Retina (tissue), 1 donor: ENCODE measurements at regions not wholly inside any gene's neighbourhood (a gene's known extent, or its start where the extent isn't known, plus 50 kb on each side); places are given as distances from the start of the nearest gene placed in this dataset.
"Not testable (repeated sequence)": the region's sequence is repeated elsewhere in the genome, so short reads cannot be mapped to it uniquely, and the experiment has no call there.

ENCODE experiments used
- DNase-seq: peaks from one replicate; pipeline ENCODE4 v3.0.0-alpha.2; 2016

DNA sequence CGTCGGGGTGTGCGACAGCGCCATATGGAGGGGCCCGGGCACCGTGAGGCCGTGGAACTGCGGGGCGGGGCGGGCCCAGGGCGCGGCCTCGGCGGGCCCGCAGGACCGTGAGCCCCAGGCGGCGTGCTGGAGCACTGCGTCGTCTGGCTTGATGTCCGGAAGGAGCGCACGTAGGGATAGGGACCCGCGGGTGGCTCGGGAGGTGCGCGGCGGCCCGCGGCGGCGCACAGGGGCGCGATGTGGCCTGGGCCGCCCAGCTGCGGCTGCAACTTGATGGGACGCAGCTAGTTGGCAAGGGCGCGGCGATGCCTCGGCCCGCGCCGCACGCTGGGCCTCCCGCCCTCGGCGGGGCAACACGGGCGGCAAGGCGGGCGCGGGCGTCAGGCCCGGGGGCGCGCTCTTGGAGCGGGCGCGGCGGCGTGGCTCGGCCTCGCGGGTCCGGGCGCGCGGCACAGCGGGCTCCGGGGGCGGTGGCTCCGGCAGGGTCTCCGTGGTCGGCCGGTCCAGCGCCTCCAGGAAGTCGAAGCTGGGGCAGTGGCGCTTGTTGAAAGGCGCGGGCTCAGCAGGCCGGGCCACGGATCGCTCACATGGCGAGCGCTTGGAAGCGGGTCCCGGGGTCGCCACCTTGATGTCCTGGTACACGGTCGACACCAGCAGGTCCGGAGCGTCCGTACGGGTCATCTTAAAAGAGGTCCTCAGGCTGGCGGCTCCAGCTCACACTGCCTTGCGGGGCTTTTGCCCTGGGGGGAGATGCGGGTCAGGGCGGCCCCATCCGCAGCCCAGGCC is 302.0 kb downstream of the CCDC74A start:
- DNase-seq = peak; percentile 51

DNA sequence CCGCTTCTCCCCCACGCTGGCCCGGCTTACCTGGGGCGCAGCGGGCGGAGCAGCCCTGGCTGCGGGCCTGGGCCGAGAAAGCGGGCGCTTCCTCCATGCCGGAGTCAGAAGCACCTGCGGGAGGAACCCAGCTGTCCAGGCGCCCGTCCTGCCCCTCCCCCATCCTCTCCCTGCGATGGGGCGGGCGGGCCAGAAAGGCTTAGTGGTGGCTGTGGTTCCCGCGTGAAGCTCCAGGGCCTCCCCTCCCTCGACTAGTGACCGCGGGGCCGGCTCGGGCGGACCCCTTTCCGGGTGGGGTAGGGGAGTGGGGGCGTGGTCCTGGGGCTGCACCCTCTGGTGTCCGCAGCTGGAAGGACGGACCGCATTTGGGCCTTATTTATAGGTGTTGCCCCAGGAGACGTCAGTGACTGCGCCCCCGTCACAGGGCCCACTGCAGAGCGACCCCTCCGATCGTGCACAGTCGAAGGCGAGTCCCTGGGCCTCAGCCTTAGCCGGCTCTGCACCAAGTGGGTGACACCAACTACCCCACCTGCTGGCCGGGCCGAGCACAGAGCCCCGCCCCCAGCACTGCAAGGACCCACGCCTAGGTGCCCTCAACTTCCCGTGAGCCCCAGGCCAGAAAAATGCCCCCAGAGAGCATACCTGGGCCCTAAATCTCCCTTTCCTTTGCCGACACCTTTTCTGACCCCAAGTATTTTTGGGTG is 302.7 kb downstream of the CCDC74A start:
- peak; percentile 41 for DNase-seq

DNA sequence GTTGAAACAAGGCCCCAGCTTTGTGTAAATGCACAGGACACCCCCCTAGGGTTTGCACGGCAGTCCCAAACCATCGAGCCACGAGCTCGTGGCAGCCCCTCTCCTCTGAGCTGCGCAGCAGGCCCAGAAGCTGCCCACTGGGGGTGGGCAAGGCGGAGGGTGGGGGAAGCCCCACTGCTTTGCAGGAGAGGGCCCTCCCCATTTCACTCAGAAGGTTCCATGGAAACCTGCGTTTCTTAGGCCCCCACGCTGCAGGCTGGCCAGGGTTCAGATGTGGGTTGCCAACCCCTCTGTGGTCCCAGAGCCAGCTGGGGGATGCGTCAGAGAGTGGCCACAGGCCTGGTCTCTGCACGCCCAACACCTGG is 303.2 kb downstream of the CCDC74A start:
- not testable (repeated sequence) for DNase-seq

DNA sequence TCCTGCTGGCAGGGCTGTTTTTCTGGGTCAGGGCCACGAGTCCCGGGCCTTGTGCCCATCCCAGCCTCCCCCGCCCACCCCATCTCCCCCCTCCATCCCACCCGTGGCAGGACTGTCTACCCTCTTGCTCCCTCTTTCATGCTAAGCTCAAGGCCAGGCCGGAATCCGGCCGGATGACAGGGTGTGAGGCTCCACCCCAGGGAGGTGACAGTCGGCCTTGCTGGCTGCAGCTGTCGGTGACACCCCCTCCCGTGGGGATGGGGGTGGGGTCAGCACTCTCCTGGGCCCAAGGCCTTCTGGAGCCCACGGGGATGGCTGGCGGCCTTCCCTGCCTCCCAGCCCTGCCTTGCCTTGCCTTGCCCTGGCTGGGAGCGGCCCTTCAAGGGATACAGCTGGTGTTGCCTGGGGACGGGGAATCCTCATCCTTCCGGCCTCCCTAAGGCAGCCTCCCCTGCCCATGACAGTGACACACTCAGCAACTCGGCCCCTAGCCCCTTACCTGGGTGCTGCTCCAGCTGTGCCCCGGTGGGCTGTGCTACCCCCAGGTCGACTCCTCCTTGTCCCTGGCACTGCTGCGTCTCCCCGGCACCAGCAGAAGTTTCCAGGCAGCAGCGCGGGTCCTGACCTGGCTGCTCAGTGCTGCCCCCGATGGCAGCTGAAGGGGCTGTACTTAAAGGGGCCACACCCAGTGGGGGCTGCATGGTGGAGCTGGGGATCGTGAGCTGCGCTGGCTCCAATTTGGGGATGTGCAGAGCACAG is 303.9 kb downstream of the CCDC74A start:
- DNase-seq = not testable (repeated sequence)

DNA sequence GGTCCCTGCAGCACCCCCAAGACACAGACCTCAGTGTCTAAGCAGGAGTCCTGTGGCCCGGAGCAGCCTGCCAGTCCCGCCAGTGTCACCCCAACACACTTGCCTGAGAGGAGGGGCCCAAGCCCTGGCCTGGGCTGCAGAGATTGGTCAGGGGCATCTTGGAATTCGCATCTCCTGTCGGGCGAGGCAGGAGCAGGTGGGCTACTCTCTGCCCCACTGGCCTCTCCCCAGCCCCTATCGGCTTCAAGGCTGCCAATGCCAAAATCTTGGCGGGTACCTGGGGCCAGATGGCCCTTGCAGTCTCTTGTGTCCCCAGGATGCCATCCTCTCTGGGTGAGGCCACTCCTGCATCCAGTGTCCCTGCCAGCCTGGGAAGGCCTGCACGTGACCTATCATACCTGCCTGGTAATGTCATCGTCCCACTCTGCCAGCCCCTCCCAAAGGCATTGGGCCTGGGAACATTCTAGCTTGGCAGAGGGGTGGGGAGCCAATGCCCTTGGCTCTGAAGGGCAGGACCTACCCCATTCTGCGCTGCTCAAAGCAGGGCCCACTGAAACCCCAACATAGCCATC is 304.6 kb downstream of the CCDC74A start:
- not testable (repeated sequence) for DNase-seq

DNA sequence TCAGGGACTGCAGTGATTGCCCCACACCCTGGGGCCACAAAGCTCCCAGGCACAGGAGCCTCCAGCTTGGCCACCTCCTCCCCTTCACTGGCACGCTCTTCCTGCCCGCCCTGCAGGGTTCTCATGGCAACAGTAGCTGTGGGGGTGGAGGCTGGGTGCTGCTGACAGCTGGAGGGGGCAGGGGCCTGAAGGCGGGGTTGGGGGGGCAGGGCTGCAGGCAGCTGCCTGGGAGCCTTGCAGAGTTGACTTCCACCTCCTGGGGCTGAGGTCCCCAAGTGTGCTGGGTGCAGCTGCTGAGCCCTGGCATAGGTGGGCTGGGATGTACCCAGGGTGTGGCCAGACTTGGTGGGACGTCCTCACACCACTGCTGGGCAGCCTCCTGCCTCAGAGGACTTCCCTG is 305.2 kb downstream of the CCDC74A start:
- not testable (repeated sequence) for DNase-seq

DNA sequence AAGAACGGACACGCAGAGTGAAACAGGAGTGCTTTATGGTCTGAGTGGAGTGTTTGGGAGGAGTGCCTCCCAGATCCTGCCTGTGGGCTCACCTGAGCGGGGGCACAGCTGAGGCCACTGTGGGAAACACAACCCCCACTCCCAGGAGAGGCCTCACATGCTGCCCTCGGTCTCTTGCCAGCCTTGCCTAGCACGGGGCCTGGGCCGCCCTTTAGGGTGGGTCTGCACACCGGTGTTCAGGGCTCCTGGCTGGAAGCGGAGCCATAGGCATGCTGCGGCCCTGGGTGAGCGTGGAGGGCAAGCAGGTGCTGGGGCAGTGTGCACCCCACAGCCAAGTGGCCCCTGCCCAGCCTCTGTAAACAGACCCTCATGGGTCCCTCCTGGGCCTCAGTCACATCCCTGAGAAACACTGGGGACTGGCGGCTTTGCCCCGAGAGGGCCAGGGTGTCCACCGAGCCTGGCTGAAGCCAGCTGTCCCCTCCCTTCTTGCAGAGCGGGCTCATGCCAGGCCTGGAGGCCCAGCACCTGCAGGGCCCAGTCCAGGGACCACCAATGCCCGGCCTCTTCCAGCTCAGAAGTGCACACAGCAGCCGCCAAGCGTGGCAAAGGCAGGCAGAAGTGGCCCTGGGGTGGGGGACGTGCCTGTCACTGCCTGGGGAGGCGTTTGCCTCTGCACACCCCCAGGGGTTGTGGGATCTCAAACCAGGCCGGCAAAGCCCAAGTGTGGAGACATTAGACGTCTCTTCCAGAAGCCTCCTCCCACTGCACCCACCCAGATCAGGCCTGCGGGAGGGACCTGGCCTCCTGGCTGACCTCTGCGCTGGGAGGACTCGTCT is 305.9 kb downstream of the CCDC74A start:
- DNase-seq = not testable (repeated sequence)

DNA sequence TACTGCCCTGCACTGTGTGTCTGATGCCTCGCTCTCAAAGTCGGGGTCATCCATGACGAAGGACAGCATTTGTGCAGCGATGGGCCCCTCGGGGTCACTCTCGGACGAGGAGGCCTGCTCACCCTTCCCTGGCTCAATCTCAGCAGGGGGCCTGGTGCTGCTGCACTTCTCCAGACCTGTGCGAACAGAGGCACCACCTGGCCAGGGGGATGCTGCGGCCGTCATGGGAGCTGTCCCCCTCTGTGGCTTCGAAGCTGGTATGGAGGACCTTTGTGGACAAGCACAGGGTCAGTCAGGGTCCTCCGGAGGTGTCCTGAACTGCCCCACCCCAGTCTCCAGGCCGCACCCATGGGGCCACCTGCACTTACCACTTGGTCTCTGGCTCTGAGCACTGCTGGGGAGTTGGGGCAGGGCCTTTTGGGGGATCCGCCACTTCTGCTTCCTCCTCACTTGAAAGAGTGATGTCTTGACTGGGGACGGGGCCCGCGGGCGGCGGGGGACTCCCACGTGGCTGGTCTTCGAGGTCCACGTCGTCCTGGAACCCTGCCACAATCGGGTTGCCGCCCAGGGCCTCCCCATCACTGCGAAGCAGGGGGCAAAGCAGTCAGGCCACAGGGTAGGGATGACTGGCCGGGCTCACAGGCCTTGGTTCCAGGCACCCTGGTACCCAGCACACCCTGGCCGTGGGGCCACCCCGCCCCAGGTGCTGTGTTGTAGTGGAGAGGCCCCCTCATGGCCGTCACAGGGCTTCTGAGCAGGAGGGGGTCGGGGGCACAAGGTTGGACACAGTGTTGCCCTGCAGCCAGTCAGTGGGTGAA is 306.7 kb downstream of the CCDC74A start:
- not testable (repeated sequence) for DNase-seq

DNA sequence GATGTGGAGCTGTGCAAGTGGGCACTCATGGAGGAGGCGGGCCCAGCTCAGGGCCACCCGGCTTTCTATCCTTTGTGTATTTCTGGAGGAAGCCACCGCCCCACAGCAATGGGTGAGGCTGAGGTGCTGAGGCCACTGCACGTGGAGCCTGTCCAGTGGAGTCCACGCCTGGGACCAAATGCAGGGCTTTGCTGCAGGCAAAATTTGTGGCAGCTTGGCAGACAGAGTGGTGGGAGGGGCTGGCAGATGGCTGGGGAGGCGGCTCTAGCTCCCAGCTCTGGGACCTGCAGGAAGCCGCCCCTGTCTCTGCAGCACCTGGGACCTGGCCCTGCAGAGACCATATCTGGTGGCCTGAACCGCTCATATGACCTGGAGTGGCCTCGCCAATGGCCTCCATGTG is 307.3 kb downstream of the CCDC74A start:
- not testable (repeated sequence) for DNase-seq

DNA sequence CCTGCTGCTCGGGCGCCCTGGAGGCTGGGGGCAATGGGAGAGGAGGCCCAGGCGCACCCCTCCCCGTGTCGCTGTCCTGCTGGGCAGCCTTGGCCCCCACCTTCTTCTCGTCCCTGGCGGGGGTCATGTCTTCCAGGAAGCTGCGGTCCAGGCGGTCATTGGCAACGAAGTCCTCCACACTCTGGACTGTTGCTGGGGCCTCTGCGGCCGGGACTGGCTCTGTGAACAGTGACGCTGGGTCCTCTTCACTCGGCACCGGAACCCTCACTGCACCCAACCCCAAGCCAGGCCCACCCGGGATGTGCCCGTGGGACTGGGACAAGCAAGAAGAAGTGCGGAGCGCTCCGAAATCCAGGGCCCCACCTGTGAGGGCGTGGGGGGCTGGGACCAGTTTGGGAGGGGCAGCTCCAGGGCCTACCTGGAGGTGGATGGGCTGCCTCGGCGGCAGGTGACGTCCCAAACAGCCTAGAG is 308.0 kb downstream of the CCDC74A start:
- DNase-seq = no peak

DNA sequence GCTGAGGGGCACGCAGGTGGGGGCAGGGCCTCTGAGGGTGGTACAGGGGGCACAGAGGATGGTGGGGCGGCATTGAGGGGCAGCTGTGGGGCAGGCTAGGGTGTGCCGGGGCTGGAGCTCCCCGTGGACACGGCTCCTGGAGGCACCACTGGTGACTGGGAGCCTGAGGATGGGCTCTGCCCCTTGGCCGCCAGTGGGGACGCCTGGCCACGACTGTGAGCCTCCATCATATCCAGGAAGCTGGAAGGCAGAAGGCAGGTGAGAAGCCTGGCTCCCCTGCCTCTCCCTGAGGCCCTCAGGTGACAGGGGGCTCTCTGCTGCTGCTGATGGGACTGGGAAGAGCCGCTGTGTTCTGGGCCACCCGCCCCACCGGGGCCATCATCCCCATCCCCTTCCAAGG is 308.4 kb downstream of the CCDC74A start:
- DNase-seq = not testable (repeated sequence)

DNA sequence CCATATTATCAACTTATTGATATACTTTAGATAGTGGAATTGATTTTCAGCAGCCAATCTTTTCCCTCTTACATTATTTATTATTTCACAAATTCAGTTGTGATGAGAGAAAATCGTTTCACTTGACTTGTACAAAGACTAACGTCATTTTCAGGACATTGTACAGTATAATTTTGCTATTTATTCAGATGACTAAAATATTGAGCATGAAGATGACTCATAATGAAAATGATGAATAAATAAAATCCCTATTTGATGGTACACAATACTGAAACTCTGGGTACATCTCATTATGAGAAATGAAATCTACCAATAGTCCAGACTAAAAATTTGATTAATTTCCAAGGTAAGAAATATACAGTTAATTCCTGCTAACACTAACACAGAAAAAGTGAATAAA is 316.4 kb downstream of the CCDC74A start:
- DNase-seq = not testable (repeated sequence)

DNA sequence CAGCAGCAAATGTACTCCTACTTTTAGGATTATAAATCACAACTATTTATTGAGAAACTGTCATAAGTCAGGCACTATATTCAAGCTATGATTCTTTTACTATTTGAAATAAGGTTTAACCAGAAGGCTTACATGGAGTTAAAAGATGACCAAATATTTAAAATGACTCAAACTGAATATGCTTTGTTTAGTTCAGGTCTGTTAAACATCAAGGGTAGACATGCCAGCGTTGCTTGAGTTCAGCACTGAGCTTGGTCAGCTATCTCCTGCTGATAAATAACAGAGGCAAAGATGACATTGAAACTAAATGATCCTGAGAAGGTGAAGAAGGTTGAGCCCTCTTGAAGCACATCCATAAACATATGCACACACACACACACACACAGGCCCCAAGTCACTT is 305.6 kb downstream of the ANKRD30BL start:
- not testable (repeated sequence) for DNase-seq

DNA sequence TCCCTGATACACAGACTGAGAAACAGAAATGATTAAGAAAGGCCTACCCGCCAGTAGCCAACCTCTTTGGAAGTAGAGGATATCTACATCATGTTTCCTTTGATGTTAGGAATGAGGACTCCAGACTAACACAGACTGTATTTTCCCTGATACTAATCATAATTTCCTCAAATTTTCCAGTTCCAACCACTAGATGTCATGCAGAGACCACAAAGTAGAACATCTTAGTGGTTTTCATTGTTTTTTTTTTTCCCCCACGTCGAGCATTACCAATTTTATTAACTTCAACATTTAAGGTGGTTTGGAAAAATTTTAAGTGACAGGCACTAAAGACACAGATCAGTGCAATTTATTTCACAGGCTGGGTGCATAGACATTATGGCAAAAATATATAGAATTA is 303.6 kb downstream of the ANKRD30BL start:
- peak; percentile 31 for DNase-seq
